ENCODE measurements at regions not wholly inside any gene's neighbourhood (a gene's known extent, or its start where the extent isn't known, plus 50 kb on each side); places are given as distances from the start of the nearest gene placed in this dataset.

DNA sequence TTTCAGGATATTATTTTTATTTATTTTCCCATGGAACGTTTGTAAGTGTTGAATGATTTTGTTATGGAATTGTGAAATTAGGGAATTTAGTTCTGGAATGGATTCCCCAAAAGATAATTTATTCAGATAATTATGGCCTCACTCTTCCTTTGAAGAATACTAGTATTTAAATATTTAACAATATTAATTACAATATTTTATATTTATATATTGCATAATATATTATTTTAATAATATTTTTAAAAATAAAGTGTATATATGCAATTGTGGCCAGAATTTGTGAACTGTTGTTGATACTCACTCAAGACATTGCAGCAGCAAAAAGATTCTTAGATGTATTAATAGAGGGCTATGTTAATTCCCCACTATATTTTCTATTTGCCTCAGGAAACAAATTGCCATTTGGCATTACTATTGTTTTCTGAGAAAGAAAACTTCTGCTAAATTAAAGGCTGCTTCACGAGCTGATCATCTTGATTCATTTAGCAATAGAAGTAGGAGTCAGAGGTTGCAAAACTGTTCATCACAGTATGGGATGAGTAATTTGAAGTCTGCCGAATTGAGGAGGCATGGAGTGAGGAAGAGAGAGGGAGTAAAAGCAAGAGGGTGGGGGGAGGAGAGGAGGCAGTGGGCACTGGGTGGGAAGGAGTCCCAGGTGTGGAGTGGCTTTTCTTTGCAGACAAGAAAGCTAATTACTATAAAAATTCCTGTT, 729.2 kb downstream of the DHX35 start:
- Histone ChIP-seq H3K14ac (ENCODE audit: insufficient read length) (no peak overlapping the region), H4K5ac (ENCODE audit: insufficient read length, low read depth, low read length) (no peak overlapping the region), H3K4me1 (replicated peaks in 1 of 4; ENCODE audit: control insufficient read depth in 3 of 4, insufficient read depth in 4 of 4, low read length in 3 of 4) (no peaks in the 10 kb centered on the region), H3K36me3 (ENCODE audit: control insufficient read depth in 2 of 4, insufficient read depth in 4 of 4, low read length in 3 of 4) (no peaks in the 10 kb centered on the region), H3K27me3 (replicated peaks in 1 of 4; ENCODE audit: control insufficient read depth in 3 of 4, extremely low read depth in 1 of 4, insufficient read depth in 3 of 4, low read length in 3 of 4) (peaks cover 0 to 1% (median 0%) of the 10 kb centered on the region in 4 experiments; a peak in 1 of 7 replicates), H3K18ac (ENCODE audit: extremely low read depth, low read length) (no peak overlapping the region), H2BK12ac (ENCODE audit: low read depth, low read length) (no peak overlapping the region), H3K79me1 (ENCODE audit: low read depth, low read length) (no peaks in the 10 kb centered on the region), H3K4me2 (ENCODE audit: insufficient read depth in 1 of 2, low read depth in 2 of 2, low read length in 2 of 2) (no peak overlapping the region), H3K4me3 (ENCODE audit: extremely low read depth in 1 of 4, insufficient read depth in 2 of 4, low read depth in 3 of 4, low read length in 4 of 4) (no peak overlapping the region), H4K91ac (replicated peaks; ENCODE audit: insufficient read length, low read length) (no peak overlapping the region), H3K9me3 (ENCODE audit: insufficient read depth in 2 of 2, low read depth in 1 of 2, low read length in 1 of 2) (no peaks in the 10 kb centered on the region), H2BK15ac (ENCODE audit: low read length) (no peak overlapping the region), H3K4ac (replicated peaks; ENCODE audit: insufficient read length, low read depth, low read length) (no peak overlapping the region), H2AK5ac (ENCODE audit: low read depth, low read length) (no peak overlapping the region), H4K20me1 (replicated peaks in 1 of 2; ENCODE audit: control insufficient read depth in 1 of 2, insufficient read depth in 2 of 2, low read length in 2 of 2) (no peaks in the 10 kb centered on the region), H3K9ac (replicated peaks in 1 of 4; ENCODE audit: extremely low read depth in 1 of 4, low read depth in 3 of 4, low read length in 3 of 4) (no peak overlapping the region), H3K23me2 (ENCODE audit: low read depth, low read length) (no peaks in the 10 kb centered on the region), H2AFZ (ENCODE audit: low read length) (no peak overlapping the region), H3K27ac (ENCODE audit: low read depth, low read length) (no peak overlapping the region), H3K23ac (ENCODE audit: insufficient read length) (no peak overlapping the region), H3K56ac (replicated peaks; ENCODE audit: insufficient read length, low read depth, low read length) (no peak overlapping the region), H2BK5ac (ENCODE audit: low read depth, low read length) (no peak overlapping the region), H2BK120ac (replicated peaks; ENCODE audit: low read depth, low read length) (no peak overlapping the region), H3K79me2 (ENCODE audit: control insufficient read depth in 1 of 2, insufficient read depth in 2 of 2, low read length in 2 of 2) (no peaks in the 10 kb centered on the region), H4K8ac (ENCODE audit: extremely low read depth, insufficient read depth, low read length) (no peak overlapping the region), H2BK20ac (ENCODE audit: low read length) (no peak overlapping the region)
- CTCF ChIA-PET (ENCODE audit: partially characterized antibody): no interaction called here
- POLR2A ChIA-PET (ENCODE audit: partially characterized antibody): no interaction called here
- FAIRE-seq (no peak), DNase-seq (ENCODE audit: low read depth in 1 of 2, low spot score in 2 of 2) (no peak)
- 87 to 100% methylated on average over 1 to 3 of the region's 3 CpGs for WGBS, 2 experiments (ENCODE audit: extremely low coverage in 1 of 2, insufficient coverage in 1 of 2, insufficient read length in 1 of 2, insufficient replicate concordance in 2 of 2, low coverage in 1 of 2, low lambda C conversion rate in 2 of 2, missing lambda C conversion rate in 1 of 2)
- TF ChIP-seq JUND (IDR thresholded peaks at IDR 0.05; ENCODE audit: low read length) (no peak), SIRT6 (IDR thresholded peaks at IDR 0.05; ENCODE audit: low read length) (no peak)
- TF ChIP-seq, protein P1, sequence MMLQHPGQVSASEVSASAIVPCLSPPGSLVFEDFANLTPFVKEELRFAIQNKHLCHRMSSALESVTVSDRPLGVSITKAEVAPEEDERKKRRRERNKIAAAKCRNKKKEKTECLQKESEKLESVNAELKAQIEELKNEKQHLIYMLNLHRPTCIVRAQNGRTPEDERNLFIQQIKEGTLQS (IDR thresholded peaks at IDR 0.05; ENCODE audit: insufficient read depth, low read depth, low read length): no peak
- TF ChIP-seq, protein P2, sequence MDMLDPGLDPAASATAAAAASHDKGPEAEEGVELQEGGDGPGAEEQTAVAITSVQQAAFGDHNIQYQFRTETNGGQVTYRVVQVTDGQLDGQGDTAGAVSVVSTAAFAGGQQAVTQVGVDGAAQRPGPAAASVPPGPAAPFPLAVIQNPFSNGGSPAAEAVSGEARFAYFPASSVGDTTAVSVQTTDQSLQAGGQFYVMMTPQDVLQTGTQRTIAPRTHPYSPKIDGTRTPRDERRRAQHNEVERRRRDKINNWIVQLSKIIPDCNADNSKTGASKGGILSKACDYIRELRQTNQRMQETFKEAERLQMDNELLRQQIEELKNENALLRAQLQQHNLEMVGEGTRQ (IDR thresholded peaks at IDR 0.05; ENCODE audit: low read length): no peak
